GM19397 (cell line): ENCODE measurements at regions not wholly inside any gene's neighbourhood (a gene's known extent, or its start where the extent isn't known, plus 50 kb on each side); places are given as distances from the start of the nearest gene placed in this dataset.

Experiments used
- ATAC-seq: cut with Tn5 transposase; IDR thresholded peaks from one replicate; pipeline ENCODE4 v1.9.1; 2021; ENCODE audit warnings: mild to moderate bottlenecking, moderate library complexity; ENCODE audit not compliant: unreplicated experiment

DNA sequence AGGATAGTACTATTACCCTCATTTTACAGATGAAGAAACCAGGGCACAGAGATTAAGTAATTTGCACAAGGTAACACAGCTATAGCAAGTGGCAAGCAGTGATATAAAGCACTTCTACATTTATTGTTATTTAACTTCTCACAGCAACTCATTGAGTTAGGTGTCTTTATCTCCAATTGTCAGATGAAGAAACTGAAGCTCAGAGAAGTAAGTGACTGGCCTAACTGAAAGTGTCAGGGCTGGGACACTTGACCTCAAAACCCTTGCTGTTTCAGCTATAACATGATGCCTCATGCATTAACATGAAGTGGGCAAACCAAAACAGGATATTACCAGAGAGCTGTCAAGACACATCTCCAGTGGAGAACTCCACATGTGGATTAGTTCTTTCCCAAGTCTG lies 65.8 kb upstream of the LEKR1 start:
- ATAC-seq: peak; percentile 75

DNA sequence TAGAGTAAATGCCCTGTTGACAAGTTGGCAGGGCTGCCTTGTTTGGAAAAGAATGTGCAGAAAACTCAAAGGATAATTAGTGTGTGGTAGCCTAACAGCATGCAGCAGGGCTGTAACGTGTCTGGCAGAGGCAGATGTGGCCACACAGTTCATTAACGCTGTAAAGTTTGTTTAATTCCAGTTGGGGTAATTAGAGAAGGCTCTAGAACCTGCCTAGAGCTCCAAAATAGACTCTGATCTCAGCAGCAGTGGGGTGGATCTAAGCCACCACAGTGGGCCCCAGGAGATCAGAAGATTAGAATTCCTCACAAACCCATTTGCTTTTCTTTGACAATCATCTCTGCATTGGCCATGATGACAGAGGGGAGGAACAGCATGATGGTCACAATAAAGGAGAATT lies 65.1 kb upstream of the LEKR1 start:
- ATAC-seq: peak; percentile 7

DNA sequence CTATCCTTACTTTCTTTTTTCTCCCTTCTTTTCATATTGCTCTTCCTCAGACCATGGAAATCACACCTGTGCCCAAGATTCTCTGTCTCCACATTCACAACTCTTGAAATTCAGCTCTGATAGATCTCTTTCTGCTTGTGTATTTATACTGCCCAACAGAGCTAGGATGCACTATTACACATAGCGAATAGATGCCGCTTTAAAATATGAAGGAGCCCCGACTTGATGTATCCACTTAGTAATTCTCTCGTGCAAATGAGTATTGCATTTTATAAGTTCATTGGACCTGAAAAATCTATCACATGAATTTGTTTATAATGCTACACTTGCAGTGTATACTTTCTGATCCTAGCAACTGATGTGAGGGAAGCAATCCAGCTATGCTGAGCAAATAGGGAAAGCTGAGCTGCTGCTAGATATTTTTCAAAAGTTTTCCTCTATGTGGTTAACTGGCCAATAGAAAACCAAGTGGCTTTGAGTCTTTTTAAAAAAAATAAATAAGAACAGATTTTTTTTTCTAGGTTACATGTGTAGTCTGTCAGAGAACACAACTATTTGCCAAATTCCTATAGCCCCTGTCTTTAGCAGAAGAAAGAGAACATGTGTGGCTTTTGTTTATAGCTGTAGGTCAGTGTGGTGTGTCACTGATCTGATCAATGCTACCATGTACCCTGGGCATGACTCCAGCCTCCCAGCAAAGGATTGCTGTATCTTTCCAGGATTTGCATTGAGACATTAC lies 64.3 kb upstream of the LEKR1 start:
- no peak for ATAC-seq

DNA sequence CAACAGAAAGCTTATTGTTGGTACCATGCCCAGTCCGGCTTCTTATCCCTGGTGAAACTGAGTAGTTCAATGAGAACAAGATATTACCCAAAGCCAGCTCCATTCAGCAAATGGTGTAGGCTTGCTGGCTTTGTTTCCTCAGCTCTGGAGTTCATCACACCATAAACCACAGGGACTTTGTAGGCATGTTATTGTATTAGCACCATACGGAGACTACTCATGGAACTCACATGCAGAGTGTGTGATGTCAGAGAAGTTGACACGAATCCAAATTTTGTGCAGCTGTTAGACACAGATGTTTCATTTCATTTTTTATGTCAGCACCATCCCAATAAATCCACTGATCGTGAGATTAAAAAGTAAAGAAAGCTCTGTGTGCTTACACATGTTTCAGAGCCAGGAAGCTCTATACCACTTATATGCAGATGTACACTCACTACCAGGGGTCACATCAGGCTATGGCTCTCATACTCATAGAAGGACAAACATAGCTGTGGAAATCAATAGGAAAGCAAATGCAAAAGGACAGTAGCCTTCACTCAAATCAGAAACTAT lies 63.4 kb upstream of the LEKR1 start:
- no peak for ATAC-seq

DNA sequence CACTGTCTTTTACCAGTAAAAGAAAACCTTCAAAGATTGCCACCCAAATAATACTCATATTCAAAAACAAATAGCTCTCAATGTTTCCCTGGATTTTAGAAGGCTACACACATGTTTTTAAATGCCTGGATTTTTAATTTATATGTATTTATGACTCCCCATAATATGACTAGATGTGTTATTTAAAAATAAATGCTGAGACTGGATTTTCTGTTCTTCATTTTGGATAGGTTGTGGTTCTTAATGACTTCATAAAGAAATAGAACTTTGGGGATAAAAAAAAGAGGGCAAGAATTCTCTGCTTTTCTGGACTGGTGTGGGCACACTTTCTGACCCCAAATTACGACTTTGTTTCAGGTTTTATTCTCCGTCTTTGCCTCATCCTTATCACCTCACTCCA lies 62.8 kb upstream of the LEKR1 start:
- no peak for ATAC-seq

DNA sequence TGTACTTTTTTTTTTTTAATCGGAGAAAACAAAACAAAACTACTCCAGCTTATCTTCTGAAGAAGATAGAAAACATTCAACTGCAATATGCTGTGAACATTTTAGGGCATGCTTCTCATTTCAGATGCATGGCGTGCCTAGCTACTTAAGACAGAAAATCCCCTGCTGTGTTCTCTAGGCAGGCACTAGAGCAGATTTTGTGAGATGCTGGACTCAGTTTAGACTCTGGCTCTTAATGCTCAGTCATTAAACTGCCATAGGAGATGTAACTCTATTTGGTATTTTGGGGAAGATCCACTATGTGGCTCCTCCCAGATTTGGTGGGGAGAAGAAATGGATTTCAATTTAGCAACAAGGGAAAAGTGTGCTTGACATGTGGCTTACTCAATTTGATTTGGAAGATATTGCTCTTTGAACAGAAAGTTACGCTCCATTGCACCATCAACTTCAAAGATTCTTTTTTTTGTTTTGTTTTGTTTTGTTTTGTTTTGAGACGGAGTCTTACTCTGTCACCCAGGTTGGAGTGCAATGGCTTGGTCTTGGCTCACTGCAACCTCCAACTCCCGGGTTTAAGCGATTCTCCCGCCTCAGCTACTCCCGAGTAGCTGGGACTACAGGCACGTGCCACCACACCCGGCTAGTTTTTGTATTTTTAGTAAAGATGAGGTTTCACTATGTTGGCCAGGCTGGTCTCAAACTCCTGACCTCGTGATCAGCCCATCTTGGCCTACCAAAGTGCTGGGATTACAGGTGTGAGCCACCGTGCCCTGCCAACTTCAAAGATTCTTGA lies 62.0 kb upstream of the LEKR1 start:
- ATAC-seq: no peak

DNA sequence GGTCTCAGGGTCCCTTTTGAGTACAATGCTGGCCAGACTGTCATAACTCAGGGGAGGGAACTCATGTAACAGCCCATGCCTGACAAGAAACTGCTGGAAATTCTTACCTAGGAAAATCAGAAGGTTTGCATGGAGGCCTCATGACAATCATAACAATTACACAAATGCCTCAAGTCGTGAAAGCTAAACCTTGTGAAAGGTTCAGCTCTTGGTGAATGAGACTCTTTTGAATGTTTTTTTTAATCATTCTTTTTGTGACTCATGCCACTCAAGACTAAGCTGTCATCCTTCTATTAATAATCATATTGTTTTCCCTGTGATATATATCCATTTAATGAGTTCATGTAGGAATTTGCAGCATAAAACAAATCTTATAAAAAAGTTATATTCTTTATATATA lies 61.4 kb upstream of the LEKR1 start:
- no peak for ATAC-seq

DNA sequence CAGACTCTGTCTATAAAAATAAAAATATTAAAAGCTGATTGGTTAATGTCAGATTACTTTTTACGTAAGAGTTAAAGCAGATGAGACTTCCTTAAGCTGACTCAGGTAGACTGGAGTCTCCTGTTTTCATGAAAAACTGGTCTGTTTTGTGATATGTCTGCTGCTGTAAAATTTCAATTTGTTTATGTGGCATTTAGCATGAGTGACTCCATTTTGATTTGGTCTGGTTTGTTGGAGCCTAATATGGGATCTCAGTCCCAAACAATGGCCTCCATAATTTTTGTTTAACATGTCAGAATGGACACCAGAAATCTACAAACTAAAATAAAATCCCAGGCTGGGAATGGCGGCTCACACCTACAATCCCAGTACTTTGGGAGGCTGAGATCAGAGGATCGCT lies 57.8 kb upstream of the LEKR1 start:
- ATAC-seq: no peak

DNA sequence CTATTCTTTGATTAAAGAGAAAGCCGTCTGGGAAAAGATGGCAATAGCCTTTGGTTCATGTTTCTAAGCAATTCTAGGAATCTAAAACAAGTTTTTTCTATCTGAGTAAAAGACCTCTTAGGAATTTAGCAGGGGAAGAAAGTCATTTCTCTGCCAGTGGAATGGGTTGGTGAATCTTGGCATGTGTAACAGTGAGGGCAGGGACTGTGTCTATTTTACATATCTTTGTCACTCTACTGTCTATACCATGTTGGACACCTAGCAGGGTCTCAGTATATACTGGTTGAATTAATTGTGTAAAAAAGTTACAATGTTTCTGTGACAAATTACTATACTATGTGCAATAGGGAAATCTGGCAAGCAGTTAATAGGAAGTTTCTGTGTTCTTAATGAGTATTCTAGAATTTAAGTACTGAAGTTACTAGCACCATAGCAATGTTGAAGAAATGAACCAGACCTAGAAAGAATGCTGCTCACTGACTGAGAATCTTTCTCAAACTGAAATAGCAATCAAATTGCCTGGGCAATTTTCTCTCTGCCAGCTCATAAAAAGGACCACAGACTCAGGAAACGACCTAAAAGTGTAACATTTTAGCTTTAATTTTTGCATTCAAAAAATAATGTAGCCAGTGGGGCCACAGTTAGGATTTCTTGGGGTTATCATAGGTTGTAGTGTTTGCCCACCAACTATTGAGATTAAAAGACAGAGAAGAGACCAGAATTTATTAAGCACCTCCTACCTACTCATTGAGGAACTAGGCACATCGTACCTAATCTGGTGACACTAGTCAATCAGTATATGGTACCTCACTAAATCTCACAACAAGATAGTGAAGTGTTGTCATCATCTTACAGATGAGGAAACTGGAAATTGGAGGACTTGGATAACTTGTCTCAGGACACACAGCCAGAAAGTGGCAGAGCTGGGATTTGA lies 56.2 kb upstream of the LEKR1 start:
- no peak for ATAC-seq

DNA sequence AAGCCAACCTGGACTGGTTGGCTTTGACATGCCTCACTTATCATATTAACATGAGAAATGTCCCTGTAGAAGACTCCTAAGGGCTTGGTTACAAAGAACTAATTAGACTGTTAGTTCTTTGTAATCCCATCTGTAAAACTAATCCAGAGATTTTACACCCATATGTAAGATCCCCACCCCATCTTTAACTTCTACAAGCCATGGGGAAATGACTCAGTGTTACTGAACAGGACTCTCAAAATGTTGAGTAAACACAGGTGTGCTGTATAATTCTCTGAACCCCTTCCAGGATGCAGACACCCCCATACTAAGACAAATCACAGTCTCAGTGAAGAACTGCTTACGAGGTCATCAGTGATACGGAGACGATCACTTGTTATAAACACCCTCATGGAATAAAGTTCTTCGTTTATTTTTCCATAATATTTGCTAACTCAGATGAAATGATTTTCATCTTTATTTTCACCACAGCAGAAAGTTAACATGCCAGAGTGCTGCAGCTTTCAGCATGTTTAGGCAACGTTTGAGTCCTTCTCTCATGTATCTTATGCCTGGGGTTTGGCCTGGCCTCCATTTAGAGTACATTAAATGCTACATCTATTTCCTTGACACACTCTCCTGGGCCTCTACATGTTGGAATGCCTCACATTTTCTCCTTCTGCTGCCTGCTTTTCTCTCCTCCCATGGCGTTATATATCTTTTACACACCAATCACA lies 55.3 kb upstream of the LEKR1 start:
- no peak for ATAC-seq

DNA sequence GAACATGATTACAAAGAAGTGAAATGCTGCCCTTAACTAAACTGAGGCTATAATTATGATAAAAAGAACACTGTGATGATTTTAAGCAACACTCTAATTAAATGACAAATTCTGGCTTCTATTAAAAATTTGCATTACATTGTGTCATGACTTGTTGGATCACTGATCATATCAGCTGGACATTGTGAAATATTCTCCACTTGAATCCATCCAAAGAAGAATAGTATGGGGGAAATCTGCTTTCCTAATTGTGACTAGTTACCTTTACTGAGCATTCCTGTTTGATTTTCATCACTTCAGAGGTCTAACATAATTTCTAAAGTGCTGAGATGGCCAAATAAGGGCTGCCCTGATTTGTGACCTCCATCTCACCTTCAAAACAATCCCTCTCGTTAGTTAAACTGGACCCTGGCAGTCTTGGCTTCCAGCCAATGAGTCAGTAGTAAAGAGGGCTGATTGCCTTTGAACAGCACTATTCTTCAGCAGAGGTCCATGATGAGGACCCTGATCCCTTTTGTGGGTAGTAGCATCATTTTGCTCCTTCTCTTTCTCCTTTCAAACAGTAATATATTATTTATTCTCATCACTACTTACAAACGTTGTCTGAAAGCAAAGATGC lies 53.5 kb upstream of the LEKR1 start:
- no peak for ATAC-seq

DNA sequence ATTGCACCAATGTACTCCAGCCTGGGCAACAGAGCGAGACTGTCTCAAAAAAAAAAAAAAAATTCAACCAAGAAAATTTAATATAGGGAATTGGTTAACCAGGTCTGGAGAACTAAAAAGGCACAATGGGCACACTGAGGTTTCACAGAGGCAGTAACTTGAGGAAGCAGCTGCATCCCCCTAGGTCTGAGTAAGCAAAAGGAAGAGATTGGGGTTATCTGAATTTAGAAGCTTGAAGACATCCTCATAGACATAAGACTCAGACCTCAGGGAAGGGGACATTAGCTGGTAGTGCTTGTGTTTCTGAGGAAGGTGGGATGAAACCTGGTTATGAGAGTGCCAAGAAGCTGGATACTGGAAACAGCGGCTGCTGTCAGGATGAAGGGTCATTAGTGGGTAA lies 50.1 kb upstream of the LEKR1 start:
- no peak for ATAC-seq
